Ectodermal cell (in vitro differentiated cells): ENCODE measurements at regions not wholly inside any gene's neighbourhood (a gene's known extent, or its start where the extent isn't known, plus 50 kb on each side); places are given as distances from the start of the nearest gene placed in this dataset.

ENCODE experiments used
- H3K27ac ChIP-seq: 2 replicates; pipeline ENCODE4 v1.7.0; 2013; ENCODE audit warnings: mild to moderate bottlenecking, low read depth, low read length; ENCODE audit not compliant: insufficient read depth, poor library complexity, severe bottlenecking
- H3K27me3 ChIP-seq: 2 replicates; pipeline ENCODE4 v1.7.0; 2013; ENCODE audit warnings: mild to moderate bottlenecking, low read length; ENCODE audit not compliant: insufficient read depth, control insufficient read depth, poor library complexity, severe bottlenecking
- H3K36me3 ChIP-seq: one replicate; pipeline ENCODE4 v1.7.0; 2013; ENCODE audit warnings: low read length; ENCODE audit not compliant: control insufficient read depth, insufficient read depth
- H3K4me1 ChIP-seq: one replicate; pipeline ENCODE4 v1.7.0; 2013; ENCODE audit warnings: low read length; ENCODE audit not compliant: control insufficient read depth, insufficient read depth
- H3K4me3 ChIP-seq: 2 replicates; pipeline ENCODE4 v1.7.0; 2013; ENCODE audit warnings: low read depth, low read length, control low read depth; ENCODE audit not compliant: insufficient read depth
- H3K9me3 ChIP-seq: 2 replicates; pipeline ENCODE4 v1.7.0; 2013; ENCODE audit warnings: mild to moderate bottlenecking, low read length, moderate library complexity; ENCODE audit not compliant: control insufficient read depth
- WGBS, 2 experiments: methylation state at CpG; one replicate each; pipeline ENCODE4 v1.1.7; 2013; ENCODE audit warnings: missing lambda C conversion rate in 2 of 2; 5-methylcytosine and 5-hydroxymethylcytosine counted together

DNA sequence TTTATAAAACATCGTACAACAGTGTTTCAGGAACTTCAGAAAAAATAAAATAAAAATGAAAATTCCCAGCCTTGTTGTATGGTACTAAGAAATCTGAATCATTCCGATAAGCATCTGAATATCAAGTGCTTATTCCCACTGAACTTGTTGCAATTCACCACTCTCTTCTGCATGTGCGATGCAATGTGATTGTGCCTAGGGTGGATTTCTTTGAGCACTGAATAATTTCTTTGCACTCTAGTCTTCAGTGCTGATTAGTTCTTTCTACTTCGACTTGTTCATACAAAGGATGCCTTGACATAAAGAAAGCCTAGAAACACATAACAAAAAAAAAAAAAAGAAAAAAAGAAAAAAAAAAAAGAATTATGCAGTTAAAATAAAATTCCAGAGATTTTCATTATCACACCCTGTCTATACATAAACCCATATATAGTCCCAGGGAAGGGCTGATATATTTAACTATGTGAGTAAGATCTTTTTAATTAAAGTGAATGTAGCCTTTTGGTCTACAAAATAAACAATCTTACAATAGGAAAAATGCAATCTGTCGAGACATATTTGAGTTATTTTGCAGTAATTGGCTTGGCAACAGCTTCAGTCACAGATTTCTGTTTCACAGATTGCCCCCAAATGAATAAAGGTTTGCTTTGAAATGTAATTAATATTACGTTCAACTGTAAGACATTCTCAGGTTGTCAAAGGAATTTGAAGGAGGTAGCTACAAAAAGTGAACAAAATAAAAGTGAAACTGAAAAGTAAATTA is 1118.9 kb upstream of the CELF2 start:
- 81 to 91% methylated on average over 3 to 4 of the region's 6 CpGs for WGBS, 2 experiments
- Histone ChIP-seq H3K27me3 (no peaks in the 10 kb centered on the region), H3K9me3 (no peaks in the 10 kb centered on the region), H3K4me1 (no peaks in the 10 kb centered on the region), H3K4me3 (no peak overlapping the region), H3K27ac (no peak overlapping the region), H3K36me3 (no peaks in the 10 kb centered on the region)

DNA sequence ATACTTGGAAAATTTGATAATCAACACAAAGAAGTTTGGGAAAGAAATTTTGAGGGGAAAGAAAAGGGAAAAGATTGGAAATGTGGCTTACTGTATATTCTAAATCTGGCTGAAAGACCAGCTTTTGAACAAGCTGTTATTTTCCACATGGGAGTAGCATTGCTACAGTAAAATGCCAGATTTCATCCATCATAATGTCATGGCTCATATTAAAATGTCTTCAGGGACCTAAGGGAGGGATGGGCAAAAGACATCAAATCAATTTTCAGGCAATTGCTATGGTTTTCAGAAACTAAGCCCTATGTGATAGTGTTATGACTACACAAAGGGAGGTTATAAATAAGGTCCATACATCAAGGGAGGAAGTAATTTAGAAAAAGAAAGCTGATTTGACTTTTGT is 1116.9 kb upstream of the CELF2 start:
- H3K4me3 ChIP-seq, result no peak overlapping the region
- no peaks in the 10 kb centered on the region for H3K9me3 ChIP-seq
- H3K4me1 ChIP-seq, result no peaks in the 10 kb centered on the region
- no peaks in the 10 kb centered on the region for H3K27me3 ChIP-seq
- no peak overlapping the region for H3K27ac ChIP-seq
- H3K36me3 ChIP-seq, result no peaks in the 10 kb centered on the region

DNA sequence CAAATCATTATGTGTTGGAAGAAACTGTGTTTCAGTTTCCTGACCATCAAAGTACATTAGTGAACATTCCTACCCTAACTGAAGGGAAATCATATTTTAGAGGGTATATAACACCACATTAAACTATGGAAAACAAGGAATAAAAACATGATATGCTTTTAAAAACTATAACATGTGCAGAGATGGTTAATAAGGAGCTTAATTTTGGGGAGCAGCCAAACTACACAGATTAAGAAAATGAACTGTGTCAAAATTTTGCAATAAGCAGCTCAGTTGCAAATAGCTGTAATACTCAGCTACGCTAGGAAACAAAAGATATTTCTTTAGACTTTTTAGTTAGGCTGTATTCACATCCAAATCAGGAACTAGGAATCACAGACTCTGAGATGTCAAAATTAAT is 1115.7 kb upstream of the CELF2 start:
- no peak overlapping the region for H3K4me3 ChIP-seq
- no peaks in the 10 kb centered on the region for H3K36me3 ChIP-seq
- H3K9me3 ChIP-seq, result no peaks in the 10 kb centered on the region
- H3K4me1 ChIP-seq, result no peaks in the 10 kb centered on the region
- no peaks in the 10 kb centered on the region for H3K27me3 ChIP-seq
- H3K27ac ChIP-seq, result no peak overlapping the region
- WGBS, 2 experiments, result 95% methylated on average over 1 of the region's 1 CpG; no CpG with 5 or more reads in 1 of the 2 experiments

DNA sequence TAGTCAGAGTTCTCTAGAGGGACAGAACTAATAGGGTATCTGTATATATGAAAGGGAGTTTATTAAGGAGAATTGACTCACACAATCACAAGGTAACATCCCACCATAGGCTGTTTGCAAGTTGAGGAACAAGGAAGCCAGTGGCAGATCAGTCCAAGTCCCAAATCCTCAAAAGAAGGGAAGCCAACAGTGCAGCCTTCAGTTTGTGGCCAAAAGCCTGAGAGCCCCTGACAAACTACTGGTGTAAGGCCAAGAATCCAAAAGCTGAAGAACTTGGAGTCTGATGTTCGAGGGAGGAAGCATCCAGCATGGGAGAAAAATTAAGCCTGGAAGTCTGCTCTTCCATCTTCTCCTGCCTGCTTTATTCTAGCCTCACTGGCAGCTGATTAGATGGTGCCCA is 1107.2 kb upstream of the CELF2 start:
- no peaks in the 10 kb centered on the region for H3K36me3 ChIP-seq
- no peaks in the 10 kb centered on the region for H3K4me1 ChIP-seq
- 93 to 98% methylated on average over 1 of the region's 1 CpG for WGBS, 2 experiments
- no peaks in the 10 kb centered on the region for H3K27me3 ChIP-seq
- H3K9me3 ChIP-seq, result no peaks in the 10 kb centered on the region
- H3K27ac ChIP-seq, result no peak overlapping the region
- no peak overlapping the region for H3K4me3 ChIP-seq

DNA sequence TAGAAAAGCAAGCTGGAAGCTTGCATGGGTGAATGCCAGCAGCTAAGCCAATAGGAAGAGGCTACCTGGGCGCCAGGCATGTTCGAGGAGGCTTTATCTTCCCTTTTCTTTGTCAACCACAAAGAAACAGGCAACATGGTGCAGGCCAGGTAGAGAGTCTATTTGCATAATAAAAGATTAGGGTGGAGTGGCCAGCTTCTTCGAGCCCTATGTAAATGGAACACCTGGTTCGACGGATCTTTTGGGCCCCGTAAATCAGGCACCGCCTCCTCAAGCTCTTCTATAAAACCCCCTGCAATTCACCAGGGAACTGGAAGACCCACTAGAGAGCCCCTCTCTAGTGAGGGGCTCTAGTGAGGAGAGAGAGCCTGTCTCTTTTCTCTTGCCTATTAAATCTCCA is 1106.2 kb upstream of the CELF2 start:
- no peaks in the 10 kb centered on the region for H3K4me1 ChIP-seq
- no peaks in the 10 kb centered on the region for H3K9me3 ChIP-seq
- no peaks in the 10 kb centered on the region for H3K27me3 ChIP-seq
- WGBS, 2 experiments, result 65 to 68% methylated on average over 7 of the region's 7 CpGs
- no peak overlapping the region for H3K4me3 ChIP-seq
- H3K36me3 ChIP-seq, result no peaks in the 10 kb centered on the region
- no peak overlapping the region for H3K27ac ChIP-seq

DNA sequence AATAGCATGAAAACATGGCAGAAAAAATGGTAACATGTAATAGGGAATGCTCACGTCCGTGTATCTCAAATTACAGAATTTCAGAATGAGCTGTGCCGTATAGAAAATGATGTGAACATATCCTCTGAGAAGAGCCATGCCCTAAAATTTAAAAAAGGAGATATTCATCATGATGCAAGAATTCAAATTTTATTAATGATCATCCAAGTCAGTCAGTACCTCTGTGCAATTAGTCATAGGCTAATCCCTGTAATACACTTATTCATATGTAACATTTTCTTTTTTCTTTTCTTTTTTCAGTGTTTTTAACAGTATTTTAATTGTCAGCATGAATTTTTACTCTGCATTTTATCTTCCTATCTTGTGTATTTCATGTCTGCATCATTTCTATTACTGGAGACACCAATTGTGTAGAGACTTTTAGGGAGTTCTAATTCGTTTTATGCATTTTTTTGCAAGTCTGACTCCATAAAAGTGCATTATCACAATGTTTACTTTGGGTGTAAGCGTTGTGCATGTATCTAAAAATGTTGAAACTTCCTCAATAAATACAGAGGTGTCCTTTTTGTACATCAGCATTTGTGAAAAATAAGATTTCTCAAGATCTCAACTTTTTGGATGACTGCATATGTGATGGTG is 1103.7 kb upstream of the CELF2 start:
- Histone ChIP-seq H3K9me3 (no peaks in the 10 kb centered on the region), H3K27ac (no peak overlapping the region), H3K4me3 (no peak overlapping the region), H3K36me3 (no peaks in the 10 kb centered on the region), H3K4me1 (no peaks in the 10 kb centered on the region), H3K27me3 (no peaks in the 10 kb centered on the region)
- WGBS, 2 experiments, result 96 to 97% methylated on average over 5 of the region's 5 CpGs

DNA sequence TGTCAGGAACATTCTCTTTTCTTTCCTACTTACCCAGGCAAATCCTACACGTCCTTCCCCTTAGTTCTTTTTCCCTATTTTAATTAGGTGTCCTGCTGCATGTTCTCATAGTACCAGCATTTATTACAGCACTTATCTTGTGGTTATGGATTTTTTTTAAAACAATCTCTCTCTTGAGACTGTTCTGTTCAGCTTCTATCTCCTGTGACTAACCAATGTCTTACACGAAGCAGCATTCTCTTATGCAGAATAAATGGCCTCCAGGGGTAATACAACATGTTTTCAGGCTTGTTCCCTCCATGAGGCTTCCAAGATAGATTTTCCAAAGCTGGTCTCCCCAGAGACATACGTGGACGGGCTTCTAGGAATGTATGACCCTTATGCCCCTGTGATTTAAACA is 1096.1 kb upstream of the CELF2 start:
- no peak overlapping the region for H3K27ac ChIP-seq
- no peak overlapping the region for H3K4me3 ChIP-seq
- H3K4me1 ChIP-seq, result no peaks in the 10 kb centered on the region
- no peaks in the 10 kb centered on the region for H3K27me3 ChIP-seq
- H3K36me3 ChIP-seq, result no peaks in the 10 kb centered on the region
- H3K9me3 ChIP-seq, result no peaks in the 10 kb centered on the region
- WGBS, 2 experiments, result 64 to 85% methylated on average over 3 to 4 of the region's 4 CpGs

DNA sequence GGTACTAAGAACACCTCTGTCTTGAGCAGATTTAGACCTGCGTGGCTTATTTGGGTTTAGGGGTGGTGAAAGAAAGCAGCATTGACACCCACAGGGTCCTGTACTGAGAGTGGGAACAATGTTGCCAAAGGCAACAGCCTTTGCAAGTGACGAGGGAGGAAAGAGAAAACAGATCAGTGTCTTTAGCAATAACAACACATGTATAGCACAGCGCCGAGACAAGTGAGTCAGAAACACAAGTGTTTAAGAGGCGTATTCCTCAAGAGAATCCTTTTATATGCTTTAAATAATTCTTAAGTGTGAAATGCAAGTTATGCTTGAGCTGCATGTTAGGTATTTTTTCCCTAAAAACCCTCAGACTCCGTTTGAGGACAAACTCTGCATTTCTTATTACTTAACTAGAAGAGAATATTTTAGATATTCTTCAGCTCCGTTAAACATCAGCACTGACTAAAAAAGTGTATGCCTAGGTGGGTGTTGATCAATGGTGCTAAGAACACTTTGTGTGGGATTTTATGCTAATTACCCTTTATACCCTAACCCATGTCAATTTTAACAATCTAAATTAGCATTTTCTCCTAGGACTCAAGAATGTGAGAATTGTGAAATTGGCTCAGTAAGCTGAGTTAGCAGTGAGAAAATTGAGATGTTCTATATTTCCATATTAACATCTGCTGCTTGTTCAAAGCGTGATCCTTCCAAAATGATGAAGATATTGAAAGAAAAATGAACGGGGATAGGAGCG is 1095.4 kb upstream of the CELF2 start:
- WGBS, 2 experiments, result 93 to 94% methylated on average over 5 to 6 of the region's 10 CpGs
- Histone ChIP-seq H3K27me3 (no peaks in the 10 kb centered on the region), H3K27ac (no peak overlapping the region), H3K4me3 (no peak overlapping the region), H3K9me3 (no peaks in the 10 kb centered on the region), H3K36me3 (no peaks in the 10 kb centered on the region), H3K4me1 (no peaks in the 10 kb centered on the region)

DNA sequence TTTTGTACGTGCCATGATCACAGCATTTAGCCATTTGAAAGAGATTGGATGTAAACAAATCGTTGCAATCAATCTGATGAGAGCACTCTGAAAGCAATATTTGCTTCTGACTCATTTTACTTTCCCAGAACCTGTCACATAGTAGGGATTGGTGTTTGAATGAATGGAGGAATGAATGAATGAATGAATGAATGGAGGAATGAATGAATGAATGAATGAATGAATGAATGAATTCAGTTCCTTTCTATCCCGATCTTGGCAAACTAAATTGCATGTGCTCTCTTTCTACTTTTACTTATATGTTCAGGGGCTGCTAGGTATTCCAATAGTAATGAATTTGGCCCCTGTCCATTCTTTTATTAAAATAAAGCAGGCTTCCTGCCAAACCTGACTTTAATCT is 1091.7 kb upstream of the CELF2 start:
- Histone ChIP-seq H3K4me3 (no peak overlapping the region), H3K4me1 (no peaks in the 10 kb centered on the region), H3K36me3 (no peaks in the 10 kb centered on the region), H3K9me3 (no peaks in the 10 kb centered on the region), H3K27me3 (no peaks in the 10 kb centered on the region), H3K27ac (no peak overlapping the region)
- WGBS, 2 experiments, result 89 to 90% methylated on average over 2 to 3 of the region's 3 CpGs

DNA sequence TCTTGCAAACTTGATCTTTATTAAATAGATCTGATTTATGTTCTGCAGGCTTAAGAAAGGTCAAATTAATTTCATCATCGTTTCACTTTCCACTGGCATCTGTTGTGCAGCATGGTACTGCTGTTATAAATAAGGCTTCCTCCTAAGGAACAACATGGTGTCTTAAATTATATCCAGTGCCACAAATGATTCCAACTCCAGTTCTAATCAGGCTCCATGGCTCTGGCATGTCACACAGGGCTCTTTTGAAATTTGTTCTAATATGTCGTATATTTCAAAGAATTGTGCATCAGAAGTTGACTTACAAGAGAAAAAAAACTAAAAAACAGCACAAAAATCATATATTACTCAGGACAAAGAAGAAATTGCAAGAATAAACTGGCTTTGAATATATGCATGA is 1090.8 kb upstream of the CELF2 start:
- 100% methylated on average over 1 of the region's 2 CpGs for WGBS, 2 experiments
- Histone ChIP-seq H3K27me3 (no peaks in the 10 kb centered on the region), H3K4me1 (no peaks in the 10 kb centered on the region), H3K4me3 (no peak overlapping the region), H3K9me3 (no peaks in the 10 kb centered on the region), H3K27ac (no peak overlapping the region), H3K36me3 (no peaks in the 10 kb centered on the region)
